H1 (cell line): ENCODE measurements at regions not wholly inside any gene's neighbourhood (a gene's known extent, or its start where the extent isn't known, plus 50 kb on each side); places are given as distances from the start of the nearest gene placed in this dataset.

Experiments
- CHD1 ChIP-seq: IDR thresholded peaks from 2 replicates; pipeline ENCODE4 v1.6.1; 2012; ENCODE audit warnings: low read depth, low read length, improper control_type of control experiment
- JUN ChIP-seq: IDR thresholded peaks from 2 replicates; pipeline ENCODE4 v1.6.1; 2011; ENCODE audit warnings: low read depth, mild to moderate bottlenecking, improper control_type of control experiment, low read length
- NANOG ChIP-seq: IDR thresholded peaks from 2 replicates; pipeline ENCODE4 v1.6.1; 2011; ENCODE audit warnings: low read length, low read depth, mild to moderate bottlenecking, inconsistent platforms; ENCODE audit not compliant: insufficient read depth, poor library complexity, severe bottlenecking
- SP4 ChIP-seq: IDR thresholded peaks from 2 replicates; pipeline ENCODE4 v1.6.1; 2012; ENCODE audit warnings: low read length, inconsistent platforms

GRCh38 chr10:124165827-124166226 lies 72.4 kb upstream of the CHST15 start (continued):
- TF ChIP-seq NANOG: no peak
- no peak for TF ChIP-seq CHD1
- no peak for TF ChIP-seq JUN
- no peak for TF ChIP-seq SP4
